K562 (cell line): ENCODE measurements at regions not wholly inside any gene's neighbourhood (a gene's known extent, or its start where the extent isn't known, plus 50 kb on each side); places are given as distances from the start of the nearest gene placed in this dataset.

Experiments used
- ATAC-seq: fragments of 200-7000 bp; cut with Tn5 transposase; 3 replicates; pipeline ENCODE4 v1.9.1; 2020; ENCODE audit warnings: moderate library complexity
- BruUV-seq: library from RNA; stranded (reverse); fragments of 400-500 nt; replicated peaks from 2 replicates; lab custom pipeline; 2021; lab: Mats Ljungman, UMichigan
- CTCF ChIA-PET: fragments of 300-600 bp; formaldehyde crosslinking; extraction: SDS; loops from one replicate; lab custom pipeline; 2021; ENCODE audit warnings: low intra/inter-chr PET ratio; lab: Yijun Ruan, JAX
- POLR2A ChIA-PET: fragments of 300-600, 350-650 bp; sonication (Branson Sonifier 250); formaldehyde crosslinking; extraction: SDS; loops from one replicate; lab custom pipeline; 2021; ENCODE audit warnings: antibody characterized with exemption, inconsistent platforms; lab: Yijun Ruan, JAX
- DNase-seq, 4 experiments: peaks; one replicate each; pipeline versions ENCODE4 v3.0.0 to v3.0.0-alpha.2; 2011 to 2018; ENCODE audit warnings: low spot score in 3 of 4, mixed read lengths in 3 of 4; ENCODE audit errors: extremely low read depth in 1 of 4
- FAIRE-seq: peaks from 2 replicates; lab custom pipeline; 2011; peaks lifted over from hg19 to GRCh38; lab: Jason Lieb, UNC
- H2AFZ ChIP-seq: 2 replicates; pipeline ENCODE4 v1.6.0; 2011; ENCODE audit warnings: low read depth, low read length, control low read depth, inconsistent platforms
- H3K27ac ChIP-seq: fragments of 200-600 bp; 3 replicates; pipeline ENCODE4 v1.8.0; 2011; ENCODE audit warnings: low read depth, mild to moderate bottlenecking, control low read depth, inconsistent platforms, low read length, moderate library complexity, mixed read lengths; ENCODE audit errors: extremely low read depth
- H3K27me3 ChIP-seq, 2 experiments: fragments of 300-600 bp in 1 of 2; 2 replicates in 1 of 2; 3 replicates in 1 of 2; pipeline versions ENCODE4 v1.6.0 to v1.8.0; 2011; ENCODE audit warnings: inconsistent platforms in 2 of 2, low read length in 2 of 2, mild to moderate bottlenecking in 1 of 2, mixed read lengths in 1 of 2, moderate library complexity in 1 of 2; ENCODE audit not compliant: control insufficient read depth in 2 of 2, insufficient read depth in 2 of 2
- H3K36me3 ChIP-seq: fragments of 300-600 bp; 3 replicates; pipeline ENCODE4 v1.8.0; 2011; ENCODE audit warnings: mild to moderate bottlenecking, low read length, inconsistent platforms; ENCODE audit not compliant: control insufficient read depth, insufficient read depth
- H3K4me1 ChIP-seq, 2 experiments: fragments of 200-600 bp in 1 of 2; replicated peaks in 1 of 2; 2 replicates in 1 of 2; 3 replicates in 1 of 2; pipeline versions ENCODE4 v1.5.1 to v1.8.0; 2011; ENCODE audit warnings: inconsistent platforms in 2 of 2, low read length in 2 of 2, mild to moderate bottlenecking in 1 of 2, mixed read lengths in 1 of 2, moderate library complexity in 1 of 2; ENCODE audit not compliant: control insufficient read depth in 2 of 2, insufficient read depth in 2 of 2
- H3K4me2 ChIP-seq: 2 replicates; pipeline ENCODE4 v1.6.1; 2011; ENCODE audit warnings: low read length, control low read depth, inconsistent platforms, mixed read lengths; ENCODE audit not compliant: insufficient read depth
- H3K4me3 ChIP-seq: fragments of 200-600 bp; sonication (generic), shearing (Covaris generic); 2 replicates; pipeline ENCODE4 v1.5.1; 2016; ENCODE audit warnings: control low read depth, inconsistent platforms
- H3K79me2 ChIP-seq: fragments of 200-600 bp; 3 replicates; pipeline ENCODE4 v1.8.0; 2011; ENCODE audit warnings: low read length, inconsistent platforms; ENCODE audit not compliant: control insufficient read depth, insufficient read depth
- H3K9ac ChIP-seq, 2 experiments: 2 replicates each; pipeline versions ENCODE4 v1.6.0 to v1.6.1; 2011; ENCODE audit warnings: low read depth in 2 of 2, low read length in 2 of 2, control low read depth in 1 of 2, inconsistent platforms in 1 of 2, mild to moderate bottlenecking in 1 of 2, mixed read lengths in 1 of 2; ENCODE audit not compliant: insufficient read depth in 1 of 2
- H3K9me1 ChIP-seq: one replicate; pipeline ENCODE4 v1.6.0; 2011; ENCODE audit warnings: inconsistent platforms, mild to moderate bottlenecking, low read length, moderate library complexity; ENCODE audit not compliant: control insufficient read depth, insufficient read depth
- H3K9me3 ChIP-seq: replicated peaks from 2 replicates; pipeline ENCODE4 v1.5.1; 2011; ENCODE audit warnings: low read depth, low read length, inconsistent platforms; ENCODE audit not compliant: control insufficient read depth, insufficient read depth
- H4K20me1 ChIP-seq: replicated peaks from 2 replicates; pipeline ENCODE4 v1.6.1; 2011; ENCODE audit warnings: low read length, inconsistent platforms, mixed read lengths; ENCODE audit not compliant: control insufficient read depth, insufficient read depth
- ETV6 ChIP-seq, 3 experiments: fragments of 150-350 bp in 1 of 3; sonication (generic) in 1 of 3; formaldehyde crosslinking in 1 of 3; IDR thresholded peaks; 2 replicates each; pipeline versions ENCODE4 v1.6.1 to v1.8.0; 2014 to 2022; ENCODE audit warnings: borderline replicate concordance in 2 of 3, low read depth in 2 of 3, antibody characterized with exemption in 1 of 3, low read length in 1 of 3, mild to moderate bottlenecking in 1 of 3, missing genetic modification reagents in 1 of 3
- GABPA ChIP-seq: fragments of 200-800 bp; sonication (Bioruptor generic); conservative IDR thresholded peaks from 2 replicates; pipeline ENCODE4 v1.6.1; 2016; ENCODE audit warnings: low read depth, missing genetic modification characterization, missing compliant biosample characterization
- GABPB1 ChIP-seq: sonication (generic); formaldehyde crosslinking; IDR thresholded peaks from 2 replicates; pipeline ENCODE4 v1.8.0; 2022; ENCODE audit warnings: mild to moderate bottlenecking, missing genetic modification reagents
- MAX ChIP-seq: sonication (generic); formaldehyde crosslinking; IDR thresholded peaks from 2 replicates; pipeline ENCODE4 v1.9.0; 2022; ENCODE audit warnings: mild to moderate bottlenecking, missing genetic modification reagents
- MNT ChIP-seq, 2 experiments: fragments of 450-650 bp; conservative IDR thresholded peaks; 2 replicates each; pipeline ENCODE4 v1.6.1; 2017; ENCODE audit warnings: mild to moderate bottlenecking in 2 of 2, moderate library complexity in 2 of 2
- NKRF ChIP-seq: fragments of 450-650 bp; IDR thresholded peaks from 2 replicates; pipeline ENCODE4 v1.6.1; 2016; ENCODE audit warnings: borderline replicate concordance
- ZBTB2 ChIP-seq: fragments of 450-650 bp; IDR thresholded peaks from 2 replicates; pipeline ENCODE4 v1.6.1; 2016; ENCODE audit warnings: antibody characterized with exemption
- WGBS: fragments of 100-300 bp; shearing (Covaris generic); methylation state at CpG from one replicate; pipeline ENCODE4 v1.1.6; 2016; ENCODE audit warnings: low coverage, mixed read lengths; ENCODE audit not compliant: insufficient coverage; ENCODE audit errors: missing lambda C conversion rate; 5-methylcytosine and 5-hydroxymethylcytosine counted together
- in situ Hi-C: fragments of 300-500 bp; cut with MboI; formaldehyde crosslinking; loops from 4 replicates; pipeline ENCODE4 v1.15.0; 2018; ENCODE audit warnings: inconsistent platforms, mixed read lengths
- intact Hi-C: fragments of 100-400 bp; cut with micrococcal nuclease; formaldehyde crosslinking; loops from 2 replicates; pipeline ENCODE4 v1.14.2; 2022

- CTCF ChIA-PET: no interaction called here
- Histone ChIP-seq H2AFZ (no peak overlapping the region), H3K4me1 (no peaks in the 10 kb centered on the region), H3K27ac (no peak overlapping the region), H3K9me1 (no peaks in the 10 kb centered on the region), H3K36me3 (no peaks in the 10 kb centered on the region), H3K4me2 (no peak overlapping the region), H3K27me3 (no peaks in the 10 kb centered on the region), H3K4me3 (no peak overlapping the region), H4K20me1 (no peaks in the 10 kb centered on the region), H3K9ac (no peak overlapping the region), H3K9me3 (no peaks in the 10 kb centered on the region), H3K79me2 (no peaks in the 10 kb centered on the region)
- intact Hi-C loops (no loop called here), in situ Hi-C loops (no loop called here)
- TF ChIP-seq ZBTB2 (no peak), GABPB1 (CRISPR knock-in tag) (no peak), GABPA (no peak), MAX (CRISPR knock-in tag) (no peak), NKRF (no peak), ETV6 (IDR thresholded peaks at IDR 0.05; ENCODE audit: borderline replicate concordance in 1 of 2, low read depth in 2 of 2, low read length in 1 of 2) (no peak), ETV6 (CRISPR knock-in tag; IDR thresholded peaks at IDR 0.05; ENCODE audit: borderline replicate concordance) (no peak), MNT (conservative IDR thresholded peaks at IDR 0.05) (no peak)
- ATAC-seq: no peak
- 18% methylated on average over 2 of the region's 2 CpGs for WGBS
- no TSS peak for BruUV-seq
- DNase-seq: no peak
- POLR2A ChIA-PET: no interaction called here
- no peak for FAIRE-seq
Observed at GRCh38 chr7:13829231-13829630, 160.2 kb downstream of the ETV1 start.
